ENCODE measurements at regions not wholly inside any gene's neighbourhood (a gene's known extent, or its start where the extent isn't known, plus 50 kb on each side); places are given as distances from the start of the nearest gene placed in this dataset.
"Not testable (repeated sequence)": the region's sequence is repeated elsewhere in the genome, so short reads cannot be mapped to it uniquely, and the experiment has no call there.

- DNase-seq: no peak
Observed at GRCh38 chr5:51802551-51803184, 419.4 kb downstream of the ISL1 start.

DNA sequence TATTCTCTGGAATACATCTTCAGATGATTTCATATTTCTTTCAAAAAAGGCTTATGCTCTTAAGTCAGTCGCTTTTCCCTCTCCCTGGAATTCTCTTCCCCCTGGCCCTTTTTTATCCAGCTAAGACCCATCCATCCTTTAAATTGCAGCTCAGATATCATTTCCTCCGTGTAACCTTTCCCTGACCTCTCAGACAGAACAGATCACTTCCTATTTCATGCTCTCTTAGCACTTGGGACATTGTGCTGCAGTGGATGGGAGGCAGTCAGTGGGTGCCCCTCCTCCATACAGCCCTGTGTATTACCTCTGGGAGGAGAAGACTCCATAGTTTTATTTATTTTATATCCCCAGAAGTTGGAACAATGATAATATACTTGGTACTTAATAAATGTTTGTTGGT, 423.4 kb downstream of the ISL1 start:
- no peak for DNase-seq

DNA sequence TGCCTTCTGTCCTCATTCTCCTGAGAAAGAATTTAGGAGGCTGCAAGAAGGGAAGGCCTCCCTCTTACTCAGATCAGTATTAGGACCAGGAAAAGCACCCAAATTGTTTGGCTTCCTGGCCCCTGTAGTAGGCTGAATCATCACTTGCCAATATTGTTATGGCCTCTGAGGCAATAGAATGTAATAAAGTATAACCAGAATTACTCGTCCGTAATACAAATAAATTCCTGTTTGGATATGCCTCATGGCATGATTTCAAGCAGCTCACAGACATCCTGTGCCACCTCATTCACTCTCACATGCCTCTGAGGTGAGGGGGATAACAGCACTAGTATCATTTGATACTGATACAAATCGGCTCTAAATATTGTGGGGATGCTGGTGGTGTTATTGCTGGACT, 427.3 kb downstream of the ISL1 start:
- no peak for DNase-seq

DNA sequence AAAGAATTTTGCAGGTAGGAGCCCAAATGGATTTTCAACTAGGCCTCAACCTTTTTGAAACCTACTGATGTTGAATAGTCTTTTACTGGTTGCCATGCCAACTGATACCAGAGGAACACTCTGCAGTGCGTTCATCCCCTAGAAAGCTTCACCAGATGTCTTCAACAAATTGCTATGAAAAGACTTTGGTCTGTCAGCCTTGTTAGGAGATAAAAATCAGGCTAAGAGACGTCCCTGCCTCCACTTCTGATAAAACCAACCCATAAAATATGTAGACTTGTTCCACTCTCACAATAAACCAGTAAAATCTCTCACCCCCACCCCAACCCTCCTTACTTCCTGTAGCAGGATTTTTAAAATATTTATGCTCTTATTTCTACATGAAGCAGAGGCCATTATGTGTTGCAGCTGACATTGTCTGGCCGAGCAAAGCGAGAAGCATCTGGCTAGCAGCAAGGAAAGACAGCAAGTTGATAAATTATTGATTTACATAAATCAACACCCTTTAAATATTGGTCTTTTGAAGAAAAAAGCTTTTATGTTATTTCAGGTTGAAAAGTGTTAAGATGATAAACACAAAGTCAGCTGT, 428.7 kb downstream of the ISL1 start:
- no peak for DNase-seq

- not testable (repeated sequence) for DNase-seq
Observed at GRCh38 chr5:51814817-51815216, 431.6 kb downstream of the ISL1 start.

- DNase-seq: no peak
Observed at GRCh38 chr5:51816427-51816826, 433.2 kb downstream of the ISL1 start.

GRCh38 chr5:51821697-51822096, 438.4 kb downstream of the ISL1 start:
- no peak for DNase-seq

- DNase-seq: no peak
Observed at GRCh38 chr5:51829230-51829629, 446.0 kb downstream of the ISL1 start.

DNA sequence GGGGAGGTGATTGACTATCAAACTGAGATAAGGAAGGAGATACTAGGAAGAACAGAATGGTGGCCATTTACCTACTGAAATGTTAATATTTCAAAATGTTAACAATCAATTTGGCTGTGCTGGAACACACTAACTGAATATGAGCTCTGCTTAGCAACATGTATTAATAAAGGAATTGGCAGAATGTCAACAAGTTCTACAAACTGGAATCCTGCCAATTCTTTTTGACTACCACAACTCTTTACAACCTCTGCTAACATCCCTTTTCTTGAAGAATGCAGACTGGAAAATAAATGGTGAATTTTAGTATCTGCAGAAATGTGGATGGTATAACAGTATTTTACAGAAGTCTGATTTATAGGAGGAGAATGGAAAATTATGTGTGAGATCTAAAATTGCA, 446.4 kb downstream of the ISL1 start:
- DNase-seq: no peak

DNA sequence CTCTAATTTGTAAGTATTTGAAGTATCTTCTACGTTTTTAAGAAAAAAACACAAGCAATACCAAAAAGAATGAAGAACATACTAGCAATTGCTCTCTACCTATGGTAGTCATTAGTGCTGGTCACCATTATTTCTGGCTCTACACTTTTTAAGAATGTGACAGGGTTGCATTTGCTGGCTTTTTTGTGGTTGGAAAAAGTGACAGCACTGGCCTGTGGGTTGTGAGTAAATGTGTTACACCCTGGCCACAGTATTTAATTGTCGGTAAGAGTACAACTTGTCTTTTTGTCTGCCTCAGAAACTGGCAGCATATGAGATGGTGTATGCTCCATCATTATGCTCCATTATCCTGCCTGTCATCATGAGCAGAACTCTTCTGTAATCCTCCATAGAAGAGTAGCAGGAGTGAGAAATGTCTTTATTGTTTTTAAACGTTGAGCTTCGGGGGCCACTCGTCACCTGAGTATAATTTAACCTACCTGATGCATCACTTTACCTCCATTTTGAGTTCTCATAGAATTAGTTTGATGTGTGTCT, 449.8 kb downstream of the ISL1 start:
- no peak for DNase-seq

- DNase-seq: no peak
Observed at GRCh38 chr5:51838459-51838858, 455.2 kb downstream of the ISL1 start.

GRCh38 chr5:51843893-51844292, 460.6 kb downstream of the ISL1 start:
- no peak for DNase-seq

- no peak for DNase-seq
Observed at GRCh38 chr5:51846015-51846414, 462.8 kb downstream of the ISL1 start.

GRCh38 chr5:51859624-51860023, 476.4 kb downstream of the ISL1 start:
- DNase-seq: no peak

DNA sequence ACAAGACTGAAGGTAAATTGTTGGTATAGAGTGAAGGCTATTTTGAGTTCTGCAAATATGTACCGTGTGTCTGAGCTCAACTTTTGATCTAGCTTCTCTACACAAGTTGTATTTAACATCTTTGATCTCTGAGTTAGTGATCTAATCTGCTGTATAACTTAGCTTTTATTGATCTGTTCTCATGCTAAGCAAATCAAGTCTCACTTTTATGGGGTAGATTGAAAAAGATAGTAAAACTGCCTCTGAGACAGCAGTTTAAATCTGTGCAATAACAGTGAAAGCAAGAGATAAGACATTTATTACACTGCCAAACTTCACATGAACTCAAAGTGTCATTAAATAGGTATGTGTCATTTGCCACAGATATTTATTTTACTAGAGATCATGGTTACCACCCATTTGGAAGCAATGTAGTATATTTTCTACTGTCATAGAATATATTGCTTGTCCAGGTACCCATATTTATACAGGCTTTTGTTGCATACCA, 477.3 kb downstream of the ISL1 start:
- DNase-seq: no peak

DNA sequence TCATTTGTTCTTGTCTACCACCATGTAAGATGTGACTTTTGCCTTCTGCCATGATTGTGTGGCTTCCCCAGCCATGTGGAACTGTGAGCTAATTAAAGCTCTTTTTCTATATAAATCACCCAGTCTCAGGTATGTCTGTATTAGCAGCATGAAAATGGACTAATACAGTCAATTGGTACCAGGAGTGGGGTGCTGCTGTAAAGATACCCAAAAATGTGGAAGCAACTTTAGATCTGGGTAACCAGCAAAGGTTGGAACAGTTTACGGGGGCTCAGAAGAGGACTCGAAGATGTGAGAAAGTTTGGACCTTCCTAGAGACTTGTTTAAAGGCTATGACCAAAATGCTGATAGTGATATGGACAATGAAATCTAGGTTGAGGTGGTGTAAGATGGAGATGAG, 488.9 kb downstream of the ISL1 start:
- DNase-seq: no peak

DNA sequence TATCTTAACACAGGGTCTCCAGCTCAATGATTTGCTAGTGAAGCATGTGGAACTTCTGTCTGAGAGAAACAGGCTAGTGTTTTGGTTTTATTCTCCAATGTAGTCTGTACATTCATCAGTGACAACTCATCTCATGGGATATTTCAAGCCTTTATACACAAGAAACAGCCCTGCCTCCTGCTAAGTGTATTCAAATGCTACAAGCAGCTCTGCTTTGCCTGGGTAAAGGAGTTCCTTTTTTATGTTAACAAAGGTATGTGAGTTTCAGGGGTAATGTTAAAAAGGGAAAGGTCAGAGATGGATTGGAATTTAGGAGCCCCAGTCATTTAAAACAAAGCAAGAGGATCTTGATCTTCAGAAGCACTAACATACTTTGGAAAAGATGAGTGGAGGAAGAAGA, 498.7 kb downstream of the ISL1 start:
- no peak for DNase-seq

- DNase-seq: no peak
Observed at GRCh38 chr5:51882647-51883046, 499.4 kb downstream of the ISL1 start.

- DNase-seq: no peak
Observed at GRCh38 chr5:51889703-51890102, 506.5 kb downstream of the ISL1 start.

DNA sequence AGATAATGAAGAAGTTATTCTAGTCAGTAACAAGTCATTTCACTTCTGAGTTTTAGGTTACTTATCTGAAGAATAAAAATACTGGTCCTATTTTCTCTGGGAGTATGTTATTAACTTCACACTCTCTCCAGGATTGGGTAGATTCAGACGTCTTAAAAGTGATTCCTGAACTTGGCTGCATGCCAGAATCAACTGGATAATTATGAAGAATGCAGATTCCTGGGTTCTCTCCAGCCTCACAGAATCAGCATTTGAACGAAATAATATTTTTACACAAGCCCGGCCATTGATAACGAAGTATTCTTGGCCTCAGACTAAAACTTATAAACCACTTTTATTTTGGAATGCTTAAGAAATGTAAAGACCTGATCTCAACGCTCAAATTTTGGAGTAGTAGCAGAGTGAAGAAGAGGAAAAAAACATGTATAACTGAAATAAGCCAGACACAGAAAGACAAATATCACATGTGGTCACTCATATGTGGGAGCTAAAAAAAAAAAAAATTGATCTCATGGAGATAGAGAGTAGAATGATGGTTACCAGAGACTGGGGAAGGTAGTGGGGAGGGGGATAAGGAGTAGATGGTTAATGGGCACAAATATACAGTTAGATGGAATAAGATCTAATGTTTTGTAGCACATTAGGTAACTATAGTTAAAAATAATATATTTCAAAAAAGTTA, 507.3 kb downstream of the ISL1 start:
- DNase-seq: no peak

DNA sequence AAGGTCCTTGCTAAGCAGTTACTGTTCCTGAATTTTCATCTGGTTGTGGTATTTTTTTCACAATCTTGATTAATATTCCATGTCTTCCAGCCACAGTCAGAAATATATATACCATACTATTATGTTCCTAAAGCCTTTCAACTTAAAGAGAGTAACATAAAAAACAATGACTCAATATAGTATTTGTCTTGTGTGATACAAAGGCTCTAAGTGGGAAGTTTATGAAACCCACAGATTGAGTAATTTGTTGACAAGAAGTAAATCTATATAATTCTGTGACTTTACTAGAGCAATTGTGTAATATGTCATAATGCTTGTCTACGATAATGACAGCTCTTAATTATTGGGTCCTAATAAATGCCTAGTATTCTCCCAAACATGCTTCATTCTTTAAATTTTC, 509.4 kb downstream of the ISL1 start:
- no peak for DNase-seq

DNA sequence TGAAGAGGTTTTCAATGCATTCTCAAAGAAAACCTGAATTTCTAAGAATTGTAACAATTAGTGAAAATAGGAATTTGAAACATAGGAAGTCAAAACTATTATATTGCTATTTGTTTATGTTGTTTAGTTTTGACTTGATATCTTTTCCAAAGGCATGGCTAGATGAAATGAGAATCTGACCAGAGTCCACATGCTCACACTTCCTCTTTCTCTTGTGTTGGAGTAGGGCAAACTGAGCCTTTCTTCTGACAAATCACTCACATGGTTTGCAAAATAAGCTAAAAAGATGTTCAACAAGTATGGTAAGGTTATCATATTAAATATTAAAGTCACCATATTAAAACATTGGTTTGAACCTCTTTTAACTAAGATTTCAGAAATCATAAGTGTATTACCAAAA, 512.6 kb downstream of the ISL1 start:
- DNase-seq: no peak

GRCh38 chr5:51902512-51902911, 519.3 kb downstream of the ISL1 start:
- DNase-seq: no peak

- no peak for DNase-seq
Observed at GRCh38 chr5:51908215-51908614, 525.0 kb downstream of the ISL1 start.
